ENCODE measurements at regions not wholly inside any gene's neighbourhood (a gene's known extent, or its start where the extent isn't known, plus 50 kb on each side); places are given as distances from the start of the nearest gene placed in this dataset.

- Histone ChIP-seq H3K79me2 (ENCODE audit: insufficient read depth, low read length) (no peaks in the 10 kb centered on the region), H3K4me3 (replicated peaks in 1 of 3; ENCODE audit: insufficient read depth in 1 of 3, low read depth in 2 of 3, low read length in 3 of 3) (no peak overlapping the region), H3K9ac (ENCODE audit: insufficient read depth, low read depth, low read length) (no peak overlapping the region), H3K27ac (ENCODE audit: extremely low read length, insufficient read depth, low read length) (no peak overlapping the region), H3K36me3 (replicated peaks in 1 of 2; ENCODE audit: control insufficient read depth in 1 of 2, insufficient read depth in 2 of 2, low read length in 2 of 2) (no peaks in the 10 kb centered on the region), H3K4me1 (ENCODE audit: insufficient read depth, low read length) (no peaks in the 10 kb centered on the region), H3K9me3 (ENCODE audit: low read length) (no peaks in the 10 kb centered on the region), H2AFZ (ENCODE audit: low read length) (no peak overlapping the region), H3K27me3 (ENCODE audit: control insufficient read depth in 1 of 2, insufficient read depth in 2 of 2, low read length in 2 of 2) (no peaks in the 10 kb centered on the region), H3K4me2 (ENCODE audit: low read depth, low read length) (no peak overlapping the region), H4K20me1 (ENCODE audit: insufficient read depth, low read length) (no peaks in the 10 kb centered on the region)
- BruUV-seq (replicated peaks) = no TSS peak
- TF ChIP-seq ZNF800 (CRISPR knock-in tag; IDR thresholded peaks at IDR 0.05) = no peak
- TF ChIP-seq ZNF614 (CRISPR knock-in tag; IDR thresholded peaks at IDR 0.05; ENCODE audit: borderline replicate concordance) = no peak
- TF ChIP-seq FUBP1 (CRISPR knock-in tag; IDR thresholded peaks at IDR 0.05; ENCODE audit: borderline replicate concordance) = no peak
- TF ChIP-seq RARA (CRISPR knock-in tag; IDR thresholded peaks at IDR 0.05) = no peak
- TF ChIP-seq CBX5 (CRISPR knock-in tag; IDR thresholded peaks at IDR 0.05; ENCODE audit: borderline replicate concordance) = no peak
- TF ChIP-seq ZNF737 (CRISPR knock-in tag; IDR thresholded peaks at IDR 0.05; ENCODE audit: borderline replicate concordance) = no peak
- TF ChIP-seq TEAD2 (CRISPR knock-in tag; IDR thresholded peaks at IDR 0.05) = no peak
- TF ChIP-seq HOXA9 (CRISPR knock-in tag; IDR thresholded peaks at IDR 0.05; ENCODE audit: borderline replicate concordance) = no peak
- TF ChIP-seq HNRNPK (IDR thresholded peaks at IDR 0.05; ENCODE audit: low read depth, low read length, poor library complexity, severe bottlenecking) = no peak
- TF ChIP-seq HHEX (CRISPR knock-in tag; IDR thresholded peaks at IDR 0.05) = no peak
- ChIA-PET CTCF (ENCODE audit: low intra/inter-chr PET ratio, low total read pairs) (no interaction called here), POLR2A (no interaction called here)
- DNase-seq (ENCODE audit: low spot score) = no peak
- in situ Hi-C loops (cut with HindIII; ENCODE audit: extremely low pct_ligation_motif_present, low pct_unique_long_range_greater_than_20kb) (no loop called here), intact Hi-C loops (cut with micrococcal nuclease; ENCODE audit: unreplicated experiment) (no loop called here)
- no peak for ATAC-seq
- FAIRE-seq = no peak
- WGBS (ENCODE audit: low lambda C conversion rate) = no CpG with 5 or more reads among the region's 2 CpGs
Measured at GRCh38 chr3:5581743-5582142, 394.2 kb downstream of the EDEM1 start.
